Ectodermal cell (in vitro differentiated cells): ENCODE measurements at regions not wholly inside any gene's neighbourhood (a gene's known extent, or its start where the extent isn't known, plus 50 kb on each side); places are given as distances from the start of the nearest gene placed in this dataset.

Experiments used
- H3K27ac ChIP-seq: 2 replicates; pipeline ENCODE4 v1.7.0; 2013; ENCODE audit warnings: mild to moderate bottlenecking, low read depth, low read length; ENCODE audit not compliant: insufficient read depth, poor library complexity, severe bottlenecking
- H3K27me3 ChIP-seq: 2 replicates; pipeline ENCODE4 v1.7.0; 2013; ENCODE audit warnings: mild to moderate bottlenecking, low read length; ENCODE audit not compliant: insufficient read depth, control insufficient read depth, poor library complexity, severe bottlenecking
- H3K36me3 ChIP-seq: one replicate; pipeline ENCODE4 v1.7.0; 2013; ENCODE audit warnings: low read length; ENCODE audit not compliant: control insufficient read depth, insufficient read depth
- H3K4me1 ChIP-seq: one replicate; pipeline ENCODE4 v1.7.0; 2013; ENCODE audit warnings: low read length; ENCODE audit not compliant: control insufficient read depth, insufficient read depth
- H3K4me3 ChIP-seq: 2 replicates; pipeline ENCODE4 v1.7.0; 2013; ENCODE audit warnings: low read depth, low read length, control low read depth; ENCODE audit not compliant: insufficient read depth
- H3K9me3 ChIP-seq: 2 replicates; pipeline ENCODE4 v1.7.0; 2013; ENCODE audit warnings: mild to moderate bottlenecking, low read length, moderate library complexity; ENCODE audit not compliant: control insufficient read depth
- WGBS, 2 experiments: methylation state at CpG; one replicate each; pipeline ENCODE4 v1.1.7; 2013; ENCODE audit warnings: missing lambda C conversion rate in 2 of 2; 5-methylcytosine and 5-hydroxymethylcytosine counted together

DNA sequence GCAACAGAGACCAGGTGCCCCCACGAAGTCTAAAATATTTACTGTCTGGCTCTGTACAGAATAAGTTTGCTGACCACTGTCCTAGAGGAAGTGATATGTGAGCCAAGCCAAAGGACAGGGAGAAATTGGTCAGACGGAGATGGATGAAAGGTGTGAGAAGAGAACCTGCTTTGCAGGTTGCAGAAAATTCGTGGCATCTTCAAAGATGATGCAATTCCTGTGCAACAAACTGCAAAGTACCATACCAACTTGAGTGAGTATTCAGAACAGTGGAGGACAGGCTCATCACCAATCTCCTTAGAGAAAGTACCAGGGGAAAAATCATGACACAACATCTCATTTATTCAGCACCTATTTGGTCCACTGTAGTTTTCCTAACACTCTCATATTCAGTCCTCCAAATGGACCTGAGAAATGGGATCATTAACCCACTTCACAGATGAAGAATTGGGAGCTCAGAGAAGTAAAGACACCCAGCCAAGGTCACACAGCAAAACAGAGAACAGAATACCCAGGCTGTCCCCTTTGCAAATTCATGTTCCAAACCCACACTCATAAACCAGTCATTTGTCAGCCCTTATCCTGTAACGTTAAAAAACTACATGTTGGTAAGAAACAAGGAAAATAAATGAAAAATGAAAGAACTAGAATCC lies 536.8 kb downstream of the MIAT start:
- peaks cover 3% of the 10 kb centered on the region for H3K9me3 ChIP-seq
- WGBS, 2 experiments = 88 to 96% methylated on average over 4 of the region's 4 CpGs
- no peak overlapping the region for H3K27ac ChIP-seq
- H3K27me3 ChIP-seq = no peaks in the 10 kb centered on the region
- no peaks in the 10 kb centered on the region for H3K4me1 ChIP-seq
- H3K36me3 ChIP-seq = no peaks in the 10 kb centered on the region
- no peak overlapping the region for H3K4me3 ChIP-seq

- no peaks in the 10 kb centered on the region for H3K4me1 ChIP-seq
- WGBS, 2 experiments = 92 to 95% methylated on average over 20 of the region's 20 CpGs
- H3K4me3 ChIP-seq = no peak overlapping the region
- H3K27me3 ChIP-seq = no peaks in the 10 kb centered on the region
- H3K9me3 ChIP-seq = peaks cover 3% of the 10 kb centered on the region
- no peaks in the 10 kb centered on the region for H3K36me3 ChIP-seq
- no peak overlapping the region for H3K27ac ChIP-seq
Measured at GRCh38 chr22:27195094-27195493, 537.7 kb downstream of the MIAT start.

DNA sequence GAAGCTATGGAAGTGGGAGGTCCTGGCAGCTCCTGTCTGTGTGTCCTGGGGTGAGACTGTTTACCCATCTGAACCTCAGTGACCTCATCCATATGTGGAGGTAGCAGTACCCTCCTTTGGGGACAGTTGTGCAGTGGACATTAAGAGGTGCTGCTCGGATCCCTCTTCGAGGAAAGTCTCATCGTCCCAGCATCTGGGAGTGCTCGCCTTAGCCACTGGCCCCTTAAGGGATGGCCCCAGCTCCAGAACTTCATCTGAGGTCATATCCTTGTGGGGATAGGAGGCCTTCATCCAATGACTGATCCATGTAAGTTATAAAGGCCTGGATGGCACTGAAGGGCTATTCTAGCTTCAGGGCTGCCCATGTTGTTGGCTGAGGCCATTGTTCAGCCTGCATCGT lies 538.1 kb downstream of the MIAT start:
- H3K27me3 ChIP-seq = no peaks in the 10 kb centered on the region
- no peak overlapping the region for H3K4me3 ChIP-seq
- H3K4me1 ChIP-seq = no peaks in the 10 kb centered on the region
- H3K9me3 ChIP-seq = peaks cover 3% of the 10 kb centered on the region
- no peaks in the 10 kb centered on the region for H3K36me3 ChIP-seq
- WGBS, 2 experiments = 94 to 97% methylated on average over 5 of the region's 5 CpGs
- no peak overlapping the region for H3K27ac ChIP-seq

- peaks cover 5% of the 10 kb centered on the region for H3K4me1 ChIP-seq
- H3K4me3 ChIP-seq = no peak overlapping the region
- 90% methylated on average over 4 of the region's 4 CpGs for WGBS, 2 experiments
- H3K27me3 ChIP-seq = no peaks in the 10 kb centered on the region
- no peaks in the 10 kb centered on the region for H3K36me3 ChIP-seq
- no peak overlapping the region for H3K27ac ChIP-seq
- no peaks in the 10 kb centered on the region for H3K9me3 ChIP-seq
Measured at GRCh38 chr22:27196606-27197005, 539.2 kb downstream of the MIAT start.

GRCh38 chr22:27197052-27197451 lies 539.7 kb downstream of the MIAT start:
- Histone ChIP-seq H3K27ac (no peak overlapping the region), H3K4me3 (no peak overlapping the region), H3K27me3 (no peaks in the 10 kb centered on the region), H3K4me1 (peaks cover 10% of the 10 kb centered on the region), H3K36me3 (no peaks in the 10 kb centered on the region), H3K9me3 (no peaks in the 10 kb centered on the region)
- 96% methylated on average over 4 of the region's 4 CpGs for WGBS, 2 experiments

GRCh38 chr22:27197618-27198017 lies 540.2 kb downstream of the MIAT start:
- 89 to 90% methylated on average over 1 of the region's 1 CpG for WGBS, 2 experiments
- no peak overlapping the region for H3K4me3 ChIP-seq
- H3K9me3 ChIP-seq = no peaks in the 10 kb centered on the region
- no peaks in the 10 kb centered on the region for H3K36me3 ChIP-seq
- no peak overlapping the region for H3K27ac ChIP-seq
- peaks cover 14% of the 10 kb centered on the region for H3K4me1 ChIP-seq
- H3K27me3 ChIP-seq = no peaks in the 10 kb centered on the region

- no peaks in the 10 kb centered on the region for H3K36me3 ChIP-seq
- no peak overlapping the region for H3K4me3 ChIP-seq
- no peaks in the 10 kb centered on the region for H3K9me3 ChIP-seq
- H3K27me3 ChIP-seq = no peaks in the 10 kb centered on the region
- no peak overlapping the region for H3K27ac ChIP-seq
- peaks cover 14% of the 10 kb centered on the region for H3K4me1 ChIP-seq
Measured at GRCh38 chr22:27198518-27199035, 541.2 kb downstream of the MIAT start.

DNA sequence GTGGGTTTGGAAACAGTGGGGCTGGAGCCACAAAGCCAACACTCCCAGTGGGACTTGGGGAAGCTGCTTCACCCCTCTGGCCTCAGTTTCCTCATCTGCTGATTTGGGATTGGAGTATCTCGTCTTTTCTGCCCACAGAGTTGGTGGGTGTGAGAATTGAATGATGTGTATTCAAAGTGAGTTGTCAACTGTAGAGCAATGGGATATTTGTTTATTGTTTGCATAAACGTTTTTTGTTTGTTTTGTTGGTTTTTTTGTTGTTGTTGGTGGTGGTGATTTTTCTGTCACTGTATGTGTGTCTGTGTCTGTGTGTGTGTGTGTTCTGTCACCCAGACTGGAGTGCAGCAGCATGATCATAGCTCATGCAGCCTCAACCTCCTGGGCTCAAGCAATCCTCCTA lies 542.0 kb downstream of the MIAT start:
- 78 to 80% methylated on average over 2 of the region's 2 CpGs for WGBS, 2 experiments
- peaks cover 14% of the 10 kb centered on the region for H3K4me1 ChIP-seq
- no peaks in the 10 kb centered on the region for H3K27me3 ChIP-seq
- no peaks in the 10 kb centered on the region for H3K9me3 ChIP-seq
- no peaks in the 10 kb centered on the region for H3K36me3 ChIP-seq
- no peak overlapping the region for H3K27ac ChIP-seq
- H3K4me3 ChIP-seq = no peak overlapping the region

DNA sequence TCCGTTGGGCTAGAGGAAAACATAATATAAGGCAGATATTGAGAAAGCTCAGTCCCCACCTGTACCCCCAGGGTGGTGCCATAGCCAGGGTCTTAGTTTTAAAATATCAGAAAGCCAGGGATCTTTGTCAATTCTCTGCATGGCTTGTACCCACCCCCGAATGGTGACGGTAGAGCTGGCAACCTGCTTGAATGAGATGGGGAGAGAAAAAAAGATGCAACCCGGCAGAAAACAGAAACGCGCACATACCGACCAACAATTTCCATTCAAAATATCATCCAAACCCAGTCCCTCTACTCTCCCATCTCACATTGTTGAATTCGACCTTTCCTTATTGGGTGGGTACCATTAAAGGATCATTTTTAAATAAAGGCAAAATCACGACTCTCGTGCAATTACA lies 543.9 kb downstream of the MIAT start:
- no peaks in the 10 kb centered on the region for H3K27me3 ChIP-seq
- no peak overlapping the region for H3K27ac ChIP-seq
- H3K36me3 ChIP-seq = no peaks in the 10 kb centered on the region
- WGBS, 2 experiments = 89 to 90% methylated on average over 10 of the region's 10 CpGs
- H3K9me3 ChIP-seq = no peaks in the 10 kb centered on the region
- H3K4me3 ChIP-seq = no peak overlapping the region
- peaks cover 14% of the 10 kb centered on the region for H3K4me1 ChIP-seq

GRCh38 chr22:27201741-27202140 lies 544.4 kb downstream of the MIAT start:
- 95 to 96% methylated on average over 2 of the region's 3 CpGs for WGBS, 2 experiments
- H3K4me3 ChIP-seq = no peak overlapping the region
- H3K36me3 ChIP-seq = no peaks in the 10 kb centered on the region
- H3K27me3 ChIP-seq = no peaks in the 10 kb centered on the region
- H3K27ac ChIP-seq = no peak overlapping the region
- no peaks in the 10 kb centered on the region for H3K9me3 ChIP-seq
- peaks cover 14% of the 10 kb centered on the region for H3K4me1 ChIP-seq

GRCh38 chr22:27203276-27203660 lies 545.9 kb downstream of the MIAT start:
- Histone ChIP-seq H3K27me3 (no peaks in the 10 kb centered on the region), H3K27ac (no peak overlapping the region), H3K4me1 (peaks cover 17% of the 10 kb centered on the region), H3K9me3 (no peaks in the 10 kb centered on the region), H3K4me3 (no peak overlapping the region), H3K36me3 (no peaks in the 10 kb centered on the region)
- WGBS, 2 experiments = 95 to 96% methylated on average over 2 of the region's 2 CpGs
